ENCODE measurements at regions not wholly inside any gene's neighbourhood (a gene's known extent, or its start where the extent isn't known, plus 50 kb on each side); places are given as distances from the start of the nearest gene placed in this dataset.

GRCh38 chr10:31133251-31133791, 101.7 kb upstream of the ZNF438 start:
- H3K27me3 Mint-ChIP-seq = no peaks in the 10 kb centered on the region
- Histone ChIP-seq H3K9me3 (ENCODE audit: control insufficient read depth in 1 of 2, insufficient read depth in 1 of 2, low read length in 2 of 2) (no peaks in the 10 kb centered on the region), H3K27me3 (ENCODE audit: control insufficient read depth in 1 of 2, insufficient read depth in 2 of 2, low read length in 2 of 2) (no peaks in the 10 kb centered on the region), H3K4me3 (ENCODE audit: low read length) (peak overlapping the region; percentile 83), H3K27ac (ENCODE audit: low read depth in 1 of 2, low read length in 2 of 2) (no peak overlapping the region), H3K4me1 (ENCODE audit: insufficient read depth, low read length) (peaks cover 41% of the 10 kb centered on the region), H3K36me3 (ENCODE audit: insufficient read depth, low read length) (no peaks in the 10 kb centered on the region)
- DNase-seq = peak in 1 of 14 experiments; percentile 8
- ChIA-PET POLR2A (interaction anchor here (2.0 to 2.4 kb wide), 3 partner anchors 101 to 349 kb away, joined by 5 to 16 read pairs (median 7); partner anchors contain the start of gene ZNF438), CTCF (no interaction called here)
- H3K4me3 Mint-ChIP-seq = peak overlapping the region; percentile 84
- peak overlapping the region; percentile 86 for H3K27ac Mint-ChIP-seq
- no peaks in the 10 kb centered on the region for H3K9me3 Mint-ChIP-seq
- intact Hi-C loops (cut with DNase I, micrococcal nuclease) = loop anchor here in 1 of 2 experiments (2.0 to 5.0 kb wide), 4 partner anchors 99 to 624 kb away; partner anchors contain the start of gene ZEB1
- ATAC-seq (ENCODE audit: poor library complexity) = no peak
- no peak for TF ChIP-seq CTCF (IDR thresholded peaks at IDR 0.05)
- H3K36me3 Mint-ChIP-seq (ENCODE audit: low read depth) = no peaks in the 10 kb centered on the region
- peaks cover 50% of the 10 kb centered on the region for H3K4me1 Mint-ChIP-seq (ENCODE audit: low read depth)

- Histone ChIP-seq H3K36me3 (ENCODE audit: insufficient read depth, low read length) (no peaks in the 10 kb centered on the region), H3K27me3 (ENCODE audit: control insufficient read depth in 1 of 2, insufficient read depth in 2 of 2, low read length in 2 of 2) (no peaks in the 10 kb centered on the region), H3K9me3 (ENCODE audit: control insufficient read depth in 1 of 2, insufficient read depth in 1 of 2, low read length in 2 of 2) (no peaks in the 10 kb centered on the region), H3K4me1 (ENCODE audit: insufficient read depth, low read length) (peaks cover 41% of the 10 kb centered on the region), H3K4me3 (ENCODE audit: low read length) (peak overlapping the region; percentile 83), H3K27ac (ENCODE audit: low read depth in 1 of 2, low read length in 2 of 2) (peak overlapping the region in 1 of 2 donors; percentile 45)
- peak; percentile 45 to 85 (median 66) for DNase-seq
- peak; percentile 63 for ATAC-seq (ENCODE audit: poor library complexity)
- no peak for TF ChIP-seq CTCF (IDR thresholded peaks at IDR 0.05)
- H3K27ac Mint-ChIP-seq = peak overlapping the region; percentile 86
- H3K9me3 Mint-ChIP-seq = no peaks in the 10 kb centered on the region
- CTCF ChIA-PET = no interaction called here
- H3K4me3 Mint-ChIP-seq = peak overlapping the region; percentile 84
- H3K4me1 Mint-ChIP-seq (ENCODE audit: low read depth) = peaks cover 50% of the 10 kb centered on the region
- POLR2A ChIA-PET = interaction anchor here (2.0 to 2.4 kb wide), 3 partner anchors 102 to 350 kb away, joined by 5 to 16 read pairs (median 7); partner anchors contain the start of gene ZNF438
- no peaks in the 10 kb centered on the region for H3K36me3 Mint-ChIP-seq (ENCODE audit: low read depth)
- H3K27me3 Mint-ChIP-seq = no peaks in the 10 kb centered on the region
- intact Hi-C loops (cut with DNase I, micrococcal nuclease) = loop anchor here in 1 of 2 experiments (2.0 to 5.0 kb wide), 4 partner anchors 99 to 623 kb away; partner anchors contain the start of gene ZEB1
Measured at GRCh38 chr10:31133792-31134310, 102.2 kb upstream of the ZNF438 start.

- Mint-ChIP-seq H3K4me3 (peak overlapping the region; percentile 82), H3K4me1 (ENCODE audit: low read depth) (peaks cover 50% of the 10 kb centered on the region), H3K27ac (peak overlapping the region; percentile 86), H3K27me3 (no peaks in the 10 kb centered on the region), H3K36me3 (ENCODE audit: low read depth) (no peaks in the 10 kb centered on the region), H3K9me3 (no peaks in the 10 kb centered on the region)
- TF ChIP-seq CTCF (IDR thresholded peaks at IDR 0.05) = no peak
- Histone ChIP-seq H3K4me1 (ENCODE audit: insufficient read depth, low read length) (peaks cover 41% of the 10 kb centered on the region), H3K27ac (ENCODE audit: low read depth in 1 of 2, low read length in 2 of 2) (peak overlapping the region in 1 of 2 donors; percentile 45), H3K27me3 (ENCODE audit: control insufficient read depth in 1 of 2, insufficient read depth in 2 of 2, low read length in 2 of 2) (no peaks in the 10 kb centered on the region), H3K36me3 (ENCODE audit: insufficient read depth, low read length) (no peaks in the 10 kb centered on the region), H3K9me3 (ENCODE audit: control insufficient read depth in 1 of 2, insufficient read depth in 1 of 2, low read length in 2 of 2) (no peaks in the 10 kb centered on the region), H3K4me3 (ENCODE audit: low read length) (peak overlapping the region; percentile 83)
- ChIA-PET CTCF (no interaction called here), POLR2A (interaction anchor here (2.0 to 2.4 kb wide), 3 partner anchors 102 to 350 kb away, joined by 5 to 16 read pairs (median 7); partner anchors contain the start of gene ZNF438)
- intact Hi-C loops (cut with DNase I, micrococcal nuclease) = loop anchor here in 1 of 2 experiments (5.0 kb wide), 3 partner anchors 183 to 623 kb away; partner anchors contain the start of gene ZEB1
- DNase-seq = peak in 4 of 14 experiments; percentile 8 to 20 (median 16)
- ATAC-seq (ENCODE audit: poor library complexity) = no peak
Measured at GRCh38 chr10:31134311-31134952, 102.8 kb upstream of the ZNF438 start.
